PFSK-1 (cell line): ENCODE measurements at regions not wholly inside any gene's neighbourhood (a gene's known extent, or its start where the extent isn't known, plus 50 kb on each side); places are given as distances from the start of the nearest gene placed in this dataset.

ENCODE experiments used
- POLR2AphosphoS5 ChIP-seq: IDR thresholded peaks from 2 replicates; pipeline ENCODE4 v1.6.1; 2012; ENCODE audit warnings: low read depth, mild to moderate bottlenecking, control low read depth, low read length, moderate library complexity
- REST ChIP-seq, 2 experiments: IDR thresholded peaks; 2 replicates each; pipeline versions ENCODE4 v1.6.1 to v1.8.0; 2011 to 2012; ENCODE audit warnings: low read depth in 2 of 2, low read length in 2 of 2, control low read depth in 1 of 2, inconsistent platforms in 1 of 2, mild to moderate bottlenecking in 1 of 2, moderate library complexity in 1 of 2; ENCODE audit not compliant: insufficient read depth in 1 of 2
- SIN3A ChIP-seq: IDR thresholded peaks from 2 replicates; pipeline ENCODE4 v1.6.1; 2012; ENCODE audit warnings: mild to moderate bottlenecking, low read length, moderate library complexity, borderline replicate concordance; ENCODE audit not compliant: insufficient read depth

GRCh38 chr10:4538016-4538415 lies 288.0 kb upstream of the AKR1E2 start:
- no peak for TF ChIP-seq SIN3A
- no peak for TF ChIP-seq POLR2AphosphoS5
- no peak for TF ChIP-seq REST (IDR thresholded peaks at IDR 0.05; ENCODE audit: insufficient read depth in 1 of 2, low read depth in 2 of 2, low read length in 2 of 2)
